Activated CD8-positive, alpha-beta memory T cell treated with anti-CD3 and anti-CD28 coated beads for 36 hours (primary cell): ENCODE measurements at regions not wholly inside any gene's neighbourhood (a gene's known extent, or its start where the extent isn't known, plus 50 kb on each side); places are given as distances from the start of the nearest gene placed in this dataset.

Experiments used
- CTCF ChIA-PET: fragments of 350-600 bp; sonication (Branson Sonifier 250); formaldehyde crosslinking; loops from one replicate; lab custom pipeline; 2021; ENCODE audit warnings: antibody characterized with exemption; lab: Charles Lee
- POLR2A ChIA-PET: fragments of 350-600 bp; sonication (Branson Sonifier 250); formaldehyde crosslinking; loops from one replicate; lab custom pipeline; 2021; ENCODE audit warnings: antibody characterized with exemption; lab: Charles Lee

DNA sequence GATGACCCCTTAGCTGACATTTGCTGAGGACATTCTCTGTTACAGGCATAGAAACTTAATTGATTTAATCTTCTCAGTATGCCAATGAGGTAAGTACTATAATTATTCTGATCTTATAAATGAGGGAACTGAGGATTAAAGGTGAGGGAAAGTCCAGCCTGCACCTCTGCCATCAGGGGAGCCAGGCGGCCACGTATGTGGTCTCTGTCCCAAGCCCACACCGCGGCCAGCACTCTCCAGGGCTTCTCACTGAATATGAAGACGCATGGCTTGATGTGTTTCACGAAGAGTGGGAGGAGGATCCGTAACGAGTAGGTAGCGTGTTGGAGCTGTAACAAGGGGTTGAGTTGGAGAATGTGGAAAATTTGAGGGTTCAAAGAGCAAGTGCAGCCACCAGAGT lies 154.4 kb downstream of the TMEM18 start:
- CTCF ChIA-PET: no interaction called here

DNA sequence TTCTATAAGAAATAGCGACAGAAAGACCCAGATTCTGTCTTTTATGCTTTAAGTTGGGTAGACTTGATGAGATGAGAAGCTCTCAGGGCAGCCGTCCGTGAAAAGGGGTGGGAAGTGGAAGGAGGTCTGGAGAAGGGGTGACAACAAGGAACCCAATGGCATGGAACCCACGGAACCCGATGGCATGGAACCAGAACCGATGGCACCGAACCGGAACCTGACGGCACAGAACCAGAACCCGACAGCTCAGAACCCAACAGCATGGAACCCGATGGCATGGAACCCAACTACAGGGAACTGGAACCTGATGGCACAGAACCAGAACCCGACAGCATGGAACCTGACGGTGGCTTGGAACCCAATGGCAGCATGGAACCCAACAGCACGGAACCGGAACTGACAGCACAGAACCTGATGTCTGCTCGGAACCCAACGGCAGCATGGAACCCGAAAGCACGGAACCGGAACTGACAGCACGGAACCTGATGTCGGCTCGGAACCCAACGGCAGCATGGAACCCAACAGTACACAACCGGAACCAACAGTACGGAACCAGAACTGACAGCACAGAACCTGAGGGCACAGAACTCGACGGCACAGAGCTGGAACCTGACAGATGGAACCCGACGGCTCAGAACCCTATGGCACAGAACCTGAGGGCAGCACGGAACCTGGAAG lies 155.2 kb downstream of the TMEM18 start:
- ChIA-PET POLR2A (no interaction called here), CTCF (no interaction called here)

More for the DNA sequence above, 154.4 kb downstream of the TMEM18 start:
- POLR2A ChIA-PET: no interaction called here

- CTCF ChIA-PET: no interaction called here
- POLR2A ChIA-PET: no interaction called here
Observed at GRCh38 chr2:520663-521340, 156.4 kb downstream of the TMEM18 start.

- ChIA-PET CTCF (no interaction called here), POLR2A (no interaction called here)
Observed at GRCh38 chr2:516944-517343, 160.3 kb downstream of the TMEM18 start.

DNA sequence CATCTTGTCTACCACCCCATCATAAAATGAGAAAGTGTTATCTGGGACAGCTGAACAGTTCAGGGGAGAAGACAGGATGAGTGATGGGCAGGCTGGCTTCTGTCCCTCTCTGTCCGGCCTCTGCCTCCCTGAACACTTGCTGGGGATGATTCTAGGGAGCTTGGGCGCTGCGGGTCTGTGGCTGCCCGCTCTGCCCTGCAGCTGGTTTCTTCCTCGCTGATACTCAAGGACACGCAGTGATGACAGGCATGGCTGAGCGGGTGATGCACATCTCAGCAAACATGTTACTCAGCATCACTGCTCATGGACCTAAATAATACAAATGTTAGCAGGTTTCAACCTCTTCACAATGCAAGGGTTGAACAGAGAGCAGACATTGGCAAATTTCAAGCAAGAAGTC lies 161.1 kb downstream of the TMEM18 start:
- ChIA-PET CTCF (no interaction called here), POLR2A (no interaction called here)

DNA sequence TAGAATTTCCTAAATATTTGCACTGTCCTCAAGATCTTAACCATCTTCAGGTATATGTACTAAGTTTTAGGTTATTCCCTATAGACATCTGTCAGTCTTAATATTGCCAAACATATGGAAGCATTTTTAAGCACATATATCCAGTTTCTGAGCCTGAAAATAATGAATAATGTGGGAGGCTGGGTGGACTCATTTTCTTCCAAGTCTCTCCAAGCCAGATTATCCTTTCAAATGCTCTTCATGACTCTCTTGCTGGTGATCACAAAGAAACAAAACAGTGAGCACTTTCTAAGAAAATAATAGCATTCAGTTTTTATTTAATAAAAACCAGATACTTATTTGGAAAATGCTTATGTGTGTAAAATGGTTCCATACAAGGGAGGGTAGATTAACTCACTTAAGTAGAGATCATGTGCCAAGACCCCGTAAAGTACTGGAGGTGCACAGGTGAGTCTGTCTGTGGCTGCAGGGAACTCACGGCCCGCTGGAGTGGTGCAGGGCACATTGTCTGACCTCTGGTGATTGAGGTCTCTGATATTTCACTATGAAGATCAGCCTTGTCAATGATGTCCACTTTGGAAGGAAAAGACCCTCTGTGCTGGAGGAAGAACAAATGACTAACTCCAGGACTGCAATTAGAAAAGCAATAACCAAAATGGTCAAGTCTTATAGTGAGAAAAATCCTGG lies 161.6 kb downstream of the TMEM18 start:
- CTCF ChIA-PET: no interaction called here
- POLR2A ChIA-PET: no interaction called here

DNA sequence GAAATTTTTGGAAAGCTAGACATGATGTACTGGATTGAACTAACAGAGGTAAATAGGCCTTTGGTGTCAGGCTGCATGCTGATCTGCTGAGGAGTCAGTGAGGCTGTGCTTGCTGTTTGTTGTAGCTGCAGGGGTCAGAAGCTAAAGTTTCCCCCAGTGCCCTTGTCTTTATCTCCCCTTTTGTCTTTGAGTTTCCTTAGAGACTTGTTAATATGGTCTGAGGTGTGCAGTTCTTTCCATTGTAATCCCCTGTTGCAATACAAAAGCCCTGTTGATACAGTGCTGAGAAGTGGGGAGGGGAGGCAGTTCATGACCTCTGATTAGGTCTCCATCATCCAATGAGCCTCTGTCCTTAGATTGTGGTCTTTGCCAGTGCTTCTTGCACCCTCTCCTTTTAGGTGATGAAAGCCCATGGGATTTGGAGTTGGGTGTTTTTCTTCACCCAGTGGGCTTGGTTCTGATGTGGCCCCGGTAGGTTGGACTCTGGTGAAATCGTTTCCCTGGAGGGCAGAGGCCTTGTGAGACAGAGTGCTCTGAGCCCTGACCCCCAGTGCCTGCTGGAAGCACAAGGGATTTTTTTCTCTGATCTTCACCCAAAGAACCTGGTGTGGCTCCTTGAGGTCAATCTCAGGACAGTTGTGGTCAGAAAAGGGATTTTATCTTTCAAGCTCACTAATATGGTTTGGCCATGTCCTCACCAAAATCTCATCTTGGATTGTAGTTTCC lies 163.1 kb downstream of the TMEM18 start:
- CTCF ChIA-PET: no interaction called here
- POLR2A ChIA-PET: no interaction called here

DNA sequence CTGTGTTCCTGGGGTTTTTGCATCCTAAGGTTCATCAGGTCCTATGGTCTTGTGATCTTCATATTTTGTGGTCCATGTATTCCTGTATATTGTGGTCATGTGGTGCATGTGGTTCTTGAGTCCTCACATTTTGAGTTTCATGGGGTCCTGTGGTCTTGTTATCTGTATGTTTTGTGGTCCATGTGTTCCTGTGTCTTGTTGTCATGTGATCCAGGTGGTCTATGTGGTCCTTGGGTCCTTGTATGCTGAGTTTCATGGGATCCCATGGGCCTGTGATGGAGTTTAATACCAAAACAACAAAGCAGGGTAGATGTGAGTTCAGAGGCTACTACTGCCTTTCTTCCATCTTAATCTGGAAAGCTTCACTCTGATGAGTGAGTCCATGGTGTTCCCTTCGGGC lies 166.4 kb downstream of the TMEM18 start:
- ChIA-PET CTCF (no interaction called here), POLR2A (no interaction called here)

DNA sequence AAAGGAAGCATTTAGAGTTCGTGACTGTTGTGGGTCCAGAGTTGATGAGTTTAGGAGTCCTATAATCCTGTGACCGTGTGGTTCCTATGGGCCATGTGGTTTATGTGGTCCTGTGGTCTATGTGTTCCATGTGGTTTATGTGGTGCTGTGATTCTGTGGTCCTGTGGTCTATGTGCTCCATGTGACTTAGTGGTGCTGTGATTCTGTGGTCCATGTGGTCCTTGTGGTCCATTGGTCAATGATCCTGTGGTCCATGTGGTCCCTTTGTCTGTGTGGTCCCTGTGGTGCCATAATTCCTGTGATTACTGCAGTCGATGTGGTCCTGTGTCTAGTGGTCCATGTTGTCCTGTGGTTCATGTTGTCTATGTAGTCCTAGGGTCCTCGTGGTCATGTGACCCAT lies 167.3 kb downstream of the TMEM18 start:
- ChIA-PET CTCF (no interaction called here), POLR2A (no interaction called here)

GRCh38 chr2:508121-508520 lies 169.1 kb downstream of the TMEM18 start:
- ChIA-PET CTCF (no interaction called here), POLR2A (no interaction called here)

DNA sequence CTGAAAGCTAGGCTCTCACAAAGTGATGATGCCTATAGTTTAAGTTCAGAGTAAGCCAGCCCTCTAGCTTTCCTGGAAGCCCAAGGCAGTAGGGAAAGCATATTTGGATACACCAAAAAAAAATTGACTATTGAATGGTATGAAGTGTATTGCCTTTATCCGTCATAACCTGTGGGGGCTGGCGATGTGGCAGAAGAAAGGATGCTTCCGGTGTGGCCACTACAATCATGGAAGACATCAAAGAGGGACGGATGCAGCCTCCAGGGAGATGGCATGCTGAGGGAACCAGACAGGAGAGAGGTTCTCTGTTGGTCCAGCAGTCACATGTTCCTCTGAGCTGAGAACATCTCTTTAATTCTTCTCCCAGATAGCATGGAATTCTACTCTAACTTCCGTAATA lies 170.3 kb downstream of the TMEM18 start:
- ChIA-PET POLR2A (no interaction called here), CTCF (no interaction called here)

GRCh38 chr2:506451-506850 lies 170.8 kb downstream of the TMEM18 start:
- ChIA-PET POLR2A (no interaction called here), CTCF (no interaction called here)

DNA sequence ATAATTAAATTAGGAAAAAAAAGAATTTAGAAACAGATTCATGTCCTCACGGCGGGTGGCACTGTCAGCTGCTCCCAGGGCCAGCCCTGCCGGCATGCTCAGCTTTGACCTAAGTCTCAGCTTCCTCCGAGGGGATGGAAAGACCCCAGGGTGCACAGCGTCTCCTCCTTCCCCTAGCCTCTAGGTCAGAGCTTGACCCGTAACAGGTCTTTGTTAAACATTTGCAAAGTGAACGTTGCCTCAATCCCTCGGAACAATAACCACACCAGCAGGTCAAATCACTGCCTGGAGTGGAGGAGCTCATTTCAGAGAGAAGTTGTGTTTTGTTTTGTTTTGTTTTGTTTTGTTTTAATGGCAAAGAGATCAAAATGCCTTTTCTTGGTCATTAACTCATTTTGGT lies 171.3 kb downstream of the TMEM18 start:
- CTCF ChIA-PET: no interaction called here

DNA sequence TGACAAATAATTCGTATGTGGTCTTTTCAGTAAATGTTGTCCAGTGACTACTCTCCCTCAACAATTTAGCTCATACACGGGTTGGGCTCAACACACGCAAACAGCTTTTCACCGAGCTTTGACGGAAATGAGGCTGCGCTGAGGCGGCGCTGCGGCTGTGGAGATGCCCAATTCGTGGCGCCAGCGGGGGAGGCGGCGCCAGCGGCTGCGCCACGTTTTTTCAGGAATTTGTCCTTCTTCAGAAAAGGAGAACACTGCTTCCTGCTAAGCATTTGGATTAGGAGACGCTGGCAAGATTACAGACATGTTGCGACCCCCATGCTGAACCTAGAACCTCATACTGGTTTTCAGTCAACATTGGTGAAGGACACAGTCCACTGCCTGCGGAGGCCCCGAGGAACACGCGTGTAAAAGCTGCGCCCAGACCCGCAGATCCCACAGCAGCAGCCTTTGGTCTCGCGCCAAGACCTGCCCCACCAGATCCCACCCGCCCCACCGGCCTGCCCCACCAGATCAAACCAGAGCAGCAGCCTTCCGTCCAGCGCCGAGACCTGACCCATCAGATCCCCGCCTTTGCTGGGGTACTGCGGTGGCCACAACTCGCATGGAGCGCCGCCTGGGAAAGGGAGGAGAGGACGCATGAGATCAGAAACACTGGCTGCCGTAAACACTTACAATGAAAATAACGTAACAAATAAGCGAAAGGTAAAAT lies 173.8 kb downstream of the TMEM18 start:
- ChIA-PET POLR2A (no interaction called here), CTCF (no interaction called here)

More for the DNA sequence above, 171.3 kb downstream of the TMEM18 start:
- POLR2A ChIA-PET: no interaction called here

- ChIA-PET POLR2A (no interaction called here), CTCF (no interaction called here)
Observed at GRCh38 chr2:502831-503230, 174.4 kb downstream of the TMEM18 start.

GRCh38 chr2:501667-502066 lies 175.5 kb downstream of the TMEM18 start:
- POLR2A ChIA-PET: no interaction called here
- CTCF ChIA-PET: no interaction called here

- POLR2A ChIA-PET: no interaction called here
- CTCF ChIA-PET: no interaction called here
Observed at GRCh38 chr2:501130-501529, 176.1 kb downstream of the TMEM18 start.

DNA sequence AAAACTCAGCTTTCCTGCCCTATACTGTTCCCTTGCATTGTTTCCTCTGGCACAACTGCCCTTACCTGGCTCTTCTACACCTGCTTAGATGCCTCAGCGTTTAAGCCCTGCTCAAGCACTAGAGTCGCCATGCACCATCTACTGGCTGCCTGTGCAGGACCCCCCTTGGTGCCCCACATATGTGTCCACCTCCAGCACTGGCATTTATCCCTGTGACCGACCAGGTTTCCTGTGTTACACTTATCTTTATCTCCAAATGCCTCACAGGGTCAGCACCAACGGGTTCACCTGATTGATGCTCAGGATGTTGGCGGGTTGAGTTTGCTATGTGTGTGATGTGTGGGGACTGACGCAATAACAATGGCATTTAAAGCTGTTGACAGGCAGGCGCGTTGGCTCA lies 177.5 kb downstream of the TMEM18 start:
- ChIA-PET POLR2A (no interaction called here), CTCF (no interaction called here)

GRCh38 chr2:498493-499178 lies 178.6 kb downstream of the TMEM18 start:
- ChIA-PET POLR2A (no interaction called here), CTCF (no interaction called here)
